ENCODE measurements at regions not wholly inside any gene's neighbourhood (a gene's known extent, or its start where the extent isn't known, plus 50 kb on each side); places are given as distances from the start of the nearest gene placed in this dataset.

GRCh38 chr13:88862095-88862620 is 1191.0 kb downstream of the SLITRK5 start:
- no peak overlapping the region for H3K4me3 Mint-ChIP-seq (ENCODE audit: unreplicated experiment)
- no peak for DNase-seq
- H3K27ac Mint-ChIP-seq (ENCODE audit: unreplicated experiment) = no peak overlapping the region
- no peaks in the 10 kb centered on the region for H3K9me3 Mint-ChIP-seq (ENCODE audit: unreplicated experiment)
- H3K36me3 Mint-ChIP-seq (ENCODE audit: unreplicated experiment) = no peaks in the 10 kb centered on the region
- peaks cover 8% of the 10 kb centered on the region for H3K4me1 Mint-ChIP-seq (ENCODE audit: low read depth, unreplicated experiment)
- TF ChIP-seq CTCF (IDR thresholded peaks at IDR 0.05; ENCODE audit: partially characterized antibody, unreplicated experiment) = no peak
- H3K27me3 Mint-ChIP-seq (ENCODE audit: unreplicated experiment) = peaks cover 2% of the 10 kb centered on the region

- Mint-ChIP-seq H3K9me3 (ENCODE audit: unreplicated experiment) (no peaks in the 10 kb centered on the region), H3K4me1 (ENCODE audit: low read depth, unreplicated experiment) (peaks cover 5% of the 10 kb centered on the region), H3K27ac (ENCODE audit: unreplicated experiment) (no peak overlapping the region), H3K27me3 (ENCODE audit: unreplicated experiment) (peaks cover 2% of the 10 kb centered on the region), H3K36me3 (ENCODE audit: unreplicated experiment) (no peaks in the 10 kb centered on the region), H3K4me3 (ENCODE audit: unreplicated experiment) (no peak overlapping the region)
- TF ChIP-seq CTCF (IDR thresholded peaks at IDR 0.05; ENCODE audit: partially characterized antibody, unreplicated experiment) = no peak
- no peak for DNase-seq
These were observed 1191.9 kb downstream of the SLITRK5 start for GRCh38 chr13:88863116-88863515.

- Mint-ChIP-seq H3K27ac (ENCODE audit: unreplicated experiment) (no peak overlapping the region), H3K27me3 (ENCODE audit: unreplicated experiment) (peaks cover 2% of the 10 kb centered on the region), H3K36me3 (ENCODE audit: unreplicated experiment) (no peaks in the 10 kb centered on the region), H3K4me1 (ENCODE audit: low read depth, unreplicated experiment) (peaks cover 5% of the 10 kb centered on the region), H3K4me3 (ENCODE audit: unreplicated experiment) (no peak overlapping the region), H3K9me3 (ENCODE audit: unreplicated experiment) (no peaks in the 10 kb centered on the region)
- DNase-seq = no peak
- TF ChIP-seq CTCF (IDR thresholded peaks at IDR 0.05; ENCODE audit: partially characterized antibody, unreplicated experiment) = no peak
These were observed 1195.0 kb downstream of the SLITRK5 start for GRCh38 chr13:88866195-88866594.

- no peaks in the 10 kb centered on the region for H3K4me1 Mint-ChIP-seq (ENCODE audit: low read depth, unreplicated experiment)
- TF ChIP-seq CTCF (IDR thresholded peaks at IDR 0.05; ENCODE audit: partially characterized antibody, unreplicated experiment) = no peak
- H3K36me3 Mint-ChIP-seq (ENCODE audit: unreplicated experiment) = peaks cover 9% of the 10 kb centered on the region
- no peak overlapping the region for H3K27ac Mint-ChIP-seq (ENCODE audit: unreplicated experiment)
- no peak for DNase-seq
- peaks cover 1% of the 10 kb centered on the region for H3K9me3 Mint-ChIP-seq (ENCODE audit: unreplicated experiment)
- peaks cover 4% of the 10 kb centered on the region for H3K27me3 Mint-ChIP-seq (ENCODE audit: unreplicated experiment)
- no peak overlapping the region for H3K4me3 Mint-ChIP-seq (ENCODE audit: unreplicated experiment)
These were observed 1212.6 kb downstream of the SLITRK5 start for GRCh38 chr13:88883741-88884140.

- no peak overlapping the region for H3K4me3 Mint-ChIP-seq (ENCODE audit: unreplicated experiment)
- H3K36me3 Mint-ChIP-seq (ENCODE audit: unreplicated experiment) = no peaks in the 10 kb centered on the region
- peaks cover 3% of the 10 kb centered on the region for H3K27me3 Mint-ChIP-seq (ENCODE audit: unreplicated experiment)
- no peaks in the 10 kb centered on the region for H3K4me1 Mint-ChIP-seq (ENCODE audit: low read depth, unreplicated experiment)
- no peak for TF ChIP-seq CTCF (IDR thresholded peaks at IDR 0.05; ENCODE audit: partially characterized antibody, unreplicated experiment)
- H3K27ac Mint-ChIP-seq (ENCODE audit: unreplicated experiment) = no peak overlapping the region
- peaks cover 1% of the 10 kb centered on the region for H3K9me3 Mint-ChIP-seq (ENCODE audit: unreplicated experiment)
- no peak for DNase-seq
These were observed 1216.0 kb downstream of the SLITRK5 start for GRCh38 chr13:88887045-88887662.
